Neutrophil (primary cell): ENCODE measurements at regions not wholly inside any gene's neighbourhood (a gene's known extent, or its start where the extent isn't known, plus 50 kb on each side); places are given as distances from the start of the nearest gene placed in this dataset.

Experiments
- H3K27ac ChIP-seq: fragments of 200-600 bp; sonication (generic); 2 replicates; pipeline ENCODE4 v1.5.1; 2016; ENCODE audit warnings: mild to moderate bottlenecking, moderate library complexity
- H3K27me3 ChIP-seq: fragments of 200-600 bp; sonication (generic); 2 replicates; pipeline ENCODE4 v1.6.0; 2016; ENCODE audit warnings: mild to moderate bottlenecking
- H3K36me3 ChIP-seq: fragments of 200-600 bp; sonication (generic); 2 replicates; pipeline ENCODE4 v1.5.1; 2017
- H3K4me1 ChIP-seq, 2 experiments: fragments of 200-600 bp in 1 of 2; sonication (generic) in 1 of 2; 1 replicate in 1 of 2; 2 replicates in 1 of 2; pipeline versions ENCODE4 v1.5.1 to v1.6.1; 2013 to 2016; ENCODE audit warnings: low read depth in 1 of 2, low read length in 1 of 2, mild to moderate bottlenecking in 1 of 2, moderate library complexity in 1 of 2; ENCODE audit not compliant: control insufficient read depth in 1 of 2, insufficient read depth in 1 of 2
- H3K4me3 ChIP-seq, 2 experiments: fragments of 200-600 bp in 1 of 2; sonication (generic) in 1 of 2; 1 replicate in 1 of 2; 2 replicates in 1 of 2; pipeline ENCODE4 v1.5.1; 2013 to 2016; ENCODE audit warnings: low read depth in 1 of 2, low read length in 1 of 2, mild to moderate bottlenecking in 1 of 2, moderate library complexity in 1 of 2
- H3K9me3 ChIP-seq: fragments of 200-600 bp; sonication (generic); 2 replicates; pipeline ENCODE4 v1.5.1; 2016
- CTCF ChIP-seq: fragments of 200-600 bp; sonication (generic); IDR thresholded peaks from 2 replicates; pipeline ENCODE4 v1.5.1; 2016; ENCODE audit warnings: antibody characterized with exemption

GRCh38 chrX:96449896-96450295 is 234.7 kb upstream of the DIAPH2 start:
- TF ChIP-seq CTCF: no peak
- Histone ChIP-seq H3K4me1 (peaks cover 3 to 8% of the 10 kb centered on the region in 2 experiments), H3K36me3 (no peaks in the 10 kb centered on the region), H3K27ac (no peak overlapping the region), H3K4me3 (no peak overlapping the region), H3K9me3 (no peaks in the 10 kb centered on the region), H3K27me3 (no peaks in the 10 kb centered on the region)

- Histone ChIP-seq H3K9me3 (no peaks in the 10 kb centered on the region), H3K4me3 (no peak overlapping the region), H3K36me3 (no peaks in the 10 kb centered on the region), H3K4me1 (peaks cover 3 to 8% of the 10 kb centered on the region in 2 experiments), H3K27ac (no peak overlapping the region), H3K27me3 (no peaks in the 10 kb centered on the region)
- no peak for TF ChIP-seq CTCF
Observed at GRCh38 chrX:96453139-96453538, 231.5 kb upstream of the DIAPH2 start.

GRCh38 chrX:96455078-96455477 is 229.6 kb upstream of the DIAPH2 start:
- H3K27ac ChIP-seq: no peak overlapping the region
- H3K4me3 ChIP-seq: no peak overlapping the region
- no peaks in the 10 kb centered on the region for H3K36me3 ChIP-seq
- H3K4me1 ChIP-seq: no peaks in the 10 kb centered on the region
- no peak for TF ChIP-seq CTCF
- H3K27me3 ChIP-seq: no peaks in the 10 kb centered on the region
- no peaks in the 10 kb centered on the region for H3K9me3 ChIP-seq

GRCh38 chrX:96464880-96465558 is 219.6 kb upstream of the DIAPH2 start:
- H3K27ac ChIP-seq: no peak overlapping the region
- H3K4me1 ChIP-seq: no peaks in the 10 kb centered on the region
- H3K9me3 ChIP-seq: no peaks in the 10 kb centered on the region
- H3K4me3 ChIP-seq: no peak overlapping the region
- H3K27me3 ChIP-seq: no peaks in the 10 kb centered on the region
- TF ChIP-seq CTCF: no peak
- H3K36me3 ChIP-seq: no peaks in the 10 kb centered on the region

GRCh38 chrX:96474029-96474740 is 210.5 kb upstream of the DIAPH2 start:
- Histone ChIP-seq H3K4me1 (no peaks in the 10 kb centered on the region), H3K36me3 (no peaks in the 10 kb centered on the region), H3K9me3 (no peaks in the 10 kb centered on the region), H3K4me3 (no peak overlapping the region), H3K27ac (no peak overlapping the region), H3K27me3 (no peaks in the 10 kb centered on the region)
- TF ChIP-seq CTCF: no peak
